WI38 (cell line): ENCODE measurements at regions not wholly inside any gene's neighbourhood (a gene's known extent, or its start where the extent isn't known, plus 50 kb on each side); places are given as distances from the start of the nearest gene placed in this dataset.
"Not testable (repeated sequence)": the region's sequence is repeated elsewhere in the genome, so short reads cannot be mapped to it uniquely, and the experiment has no call there.

ENCODE experiments used
- H3K4me3 ChIP-seq: 2 replicates; pipeline ENCODE4 v1.5.1; 2011; ENCODE audit warnings: low read depth, mild to moderate bottlenecking, control low read depth, low read length
- CTCF ChIP-seq: IDR thresholded peaks from 2 replicates; pipeline ENCODE4 v1.5.1; 2012; ENCODE audit warnings: low read depth, mild to moderate bottlenecking, control low read depth, low read length

- TF ChIP-seq CTCF: no peak
- H3K4me3 ChIP-seq: no peak overlapping the region
These were observed 523.6 kb downstream of the KIF20B start for GRCh38 chr10:90224791-90225566.

DNA sequence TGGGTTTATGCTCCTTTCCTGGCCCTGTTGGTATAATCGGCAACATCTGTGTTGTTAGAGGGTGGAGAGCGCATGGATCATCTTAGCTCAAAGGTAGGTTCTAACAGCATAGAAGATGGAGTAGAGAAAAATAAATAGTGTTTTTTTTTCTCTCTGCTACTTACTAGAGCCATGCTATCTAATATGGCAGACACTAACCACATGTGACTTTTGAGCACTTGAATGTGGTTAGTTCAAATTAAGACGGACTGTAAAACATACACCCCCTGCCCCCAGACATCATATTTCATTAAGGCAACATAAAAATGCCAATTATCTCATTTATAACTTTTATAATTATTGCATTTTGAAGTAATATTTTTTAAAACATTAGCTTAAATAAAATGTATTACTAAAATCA is 525.1 kb downstream of the KIF20B start:
- H3K4me3 ChIP-seq: no peak overlapping the region
- no peak for TF ChIP-seq CTCF

DNA sequence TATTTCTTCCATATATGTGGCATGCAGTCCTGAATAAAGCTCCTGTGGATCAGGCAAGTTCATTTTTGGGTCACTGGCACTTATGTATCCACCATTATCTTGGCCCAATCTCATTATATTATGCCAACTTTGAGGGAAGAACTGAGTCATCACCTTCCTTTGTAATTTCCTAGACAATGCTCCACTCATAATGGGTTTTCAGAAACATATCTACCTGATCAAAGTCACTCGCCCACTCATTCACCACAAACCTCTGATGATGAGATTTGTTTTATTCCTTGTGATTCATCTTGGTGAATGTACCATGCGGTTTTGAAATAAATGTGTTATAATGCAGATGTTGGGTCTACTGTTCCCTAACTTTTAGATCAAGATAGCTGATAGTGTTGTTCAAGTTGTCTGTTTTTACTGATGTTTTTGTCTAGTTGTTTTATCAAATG is 525.8 kb downstream of the KIF20B start:
- no peak overlapping the region for H3K4me3 ChIP-seq
- no peak for TF ChIP-seq CTCF

DNA sequence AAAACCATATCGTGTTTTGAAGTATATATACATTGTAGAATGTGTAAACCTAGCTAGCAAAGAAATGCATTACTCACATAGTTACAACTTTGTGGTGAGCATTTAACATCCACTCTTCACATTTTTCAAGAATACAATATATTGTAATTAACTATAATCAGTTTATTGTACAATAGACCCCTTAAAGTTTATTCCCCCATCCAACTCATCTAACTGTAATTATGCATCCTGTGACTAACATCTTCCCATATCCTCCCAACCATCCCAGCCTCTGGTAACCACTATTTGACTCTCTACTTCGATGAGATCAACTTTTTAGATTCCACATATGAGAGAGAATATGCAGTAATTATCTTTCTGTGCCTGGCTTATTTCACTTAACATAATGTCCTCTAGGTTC is 526.4 kb downstream of the KIF20B start:
- TF ChIP-seq CTCF: no peak
- no peak overlapping the region for H3K4me3 ChIP-seq

DNA sequence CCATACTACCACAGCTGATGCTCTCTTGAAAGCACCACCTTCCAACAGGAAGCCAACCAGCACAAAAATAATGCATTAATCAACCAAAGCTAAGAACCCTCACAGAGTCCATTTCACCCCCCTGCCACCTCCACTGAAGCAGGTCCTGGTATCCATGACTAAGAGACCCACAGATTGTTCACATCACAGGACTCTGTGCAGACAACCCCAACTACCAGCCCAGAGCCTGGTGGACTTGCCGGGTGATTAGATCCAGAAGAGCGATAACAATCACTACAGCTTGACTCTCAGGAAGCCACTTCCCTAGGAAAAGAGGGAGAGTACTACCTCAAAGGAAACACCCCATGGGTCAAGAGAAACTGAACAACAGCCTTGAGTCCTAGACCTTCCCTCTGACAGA is 528.1 kb downstream of the KIF20B start:
- no peak overlapping the region for H3K4me3 ChIP-seq
- no peak for TF ChIP-seq CTCF

GRCh38 chr10:90233805-90234204 is 532.4 kb downstream of the KIF20B start:
- H3K4me3 ChIP-seq: not testable (repeated sequence)

DNA sequence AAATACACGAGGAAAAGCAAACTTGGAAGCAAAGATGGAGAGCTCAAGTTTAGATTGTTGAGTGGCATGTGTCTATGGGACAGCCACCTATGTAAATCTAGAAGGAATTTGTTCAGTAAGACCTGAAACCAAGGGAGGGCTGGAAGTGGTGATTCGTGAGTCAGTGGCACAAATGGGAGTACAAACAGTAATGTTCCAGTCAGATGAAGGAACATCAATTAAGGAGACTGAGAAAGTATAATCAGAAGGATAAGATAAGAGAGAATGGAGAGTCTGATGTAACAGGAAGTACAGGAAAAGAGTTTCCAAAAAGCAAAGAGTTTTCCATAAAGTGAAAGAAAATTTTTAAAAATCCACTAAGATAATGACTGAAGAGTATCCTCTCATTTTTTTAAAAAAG is 544.2 kb downstream of the KIF20B start:
- no peak overlapping the region for H3K4me3 ChIP-seq
- TF ChIP-seq CTCF: no peak

GRCh38 chr10:90250784-90251183 is 549.4 kb downstream of the KIF20B start:
- not testable (repeated sequence) for H3K4me3 ChIP-seq
